ENCODE measurements at regions not wholly inside any gene's neighbourhood (a gene's known extent, or its start where the extent isn't known, plus 50 kb on each side); places are given as distances from the start of the nearest gene placed in this dataset.

DNA sequence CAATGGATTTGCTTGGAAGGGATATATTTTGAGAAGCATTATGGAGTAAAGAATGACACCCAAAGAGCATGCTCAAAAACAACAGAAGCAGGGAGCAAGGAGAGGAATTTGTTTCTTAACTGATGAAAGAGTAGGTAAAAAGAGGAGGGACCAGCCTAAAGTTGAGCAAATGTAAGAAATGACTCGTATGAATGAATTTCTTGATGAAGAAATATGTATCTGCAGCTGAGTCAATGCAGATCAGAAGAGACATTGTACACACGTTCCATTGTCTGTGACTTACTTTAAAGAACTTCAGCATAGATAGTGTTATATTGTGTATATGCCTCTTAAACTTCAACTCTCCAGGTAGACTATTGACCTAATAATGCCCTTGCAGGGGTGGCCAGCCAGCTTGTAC lies 112.7 kb upstream of the NREP start:
- TF ChIP-seq CTCF (IDR thresholded peaks at IDR 0.05; ENCODE audit: low read depth, low read length): no peak
- DNase-seq (ENCODE audit: extremely low read depth, low read depth): no peak

GRCh38 chr5:111865356-111865755 lies 108.4 kb upstream of the NREP start:
- TF ChIP-seq CTCF (IDR thresholded peaks at IDR 0.05; ENCODE audit: low read depth, low read length): no peak
- no peak for DNase-seq (ENCODE audit: extremely low read depth, low read depth)

DNA sequence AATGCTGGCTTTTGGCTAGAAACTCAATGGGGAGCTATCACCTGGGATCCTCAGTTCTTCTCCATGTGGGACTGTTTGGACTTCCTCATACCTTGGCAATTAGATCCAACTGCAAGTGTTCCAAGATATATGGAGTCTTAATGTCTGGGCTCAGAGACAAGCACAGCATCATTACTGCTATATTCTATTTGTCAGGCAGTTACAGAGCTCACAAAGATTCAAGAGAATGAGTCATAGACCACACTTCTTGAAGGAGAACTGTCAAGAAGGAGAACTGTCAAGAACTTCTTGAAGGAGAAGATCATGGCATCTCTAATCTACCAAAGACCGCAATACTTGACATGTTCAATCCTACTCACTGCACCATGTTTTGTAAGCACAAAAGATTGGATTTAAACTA lies 106.8 kb upstream of the NREP start:
- no peak for TF ChIP-seq CTCF (IDR thresholded peaks at IDR 0.05; ENCODE audit: low read depth, low read length)
- DNase-seq (ENCODE audit: extremely low read depth, low read depth): no peak

- TF ChIP-seq CTCF (IDR thresholded peaks at IDR 0.05; ENCODE audit: low read depth, low read length): no peak
- peak; percentile 86 for DNase-seq (ENCODE audit: extremely low read depth, low read depth)
Observed at GRCh38 chr5:111859533-111860270, 102.7 kb upstream of the NREP start.

DNA sequence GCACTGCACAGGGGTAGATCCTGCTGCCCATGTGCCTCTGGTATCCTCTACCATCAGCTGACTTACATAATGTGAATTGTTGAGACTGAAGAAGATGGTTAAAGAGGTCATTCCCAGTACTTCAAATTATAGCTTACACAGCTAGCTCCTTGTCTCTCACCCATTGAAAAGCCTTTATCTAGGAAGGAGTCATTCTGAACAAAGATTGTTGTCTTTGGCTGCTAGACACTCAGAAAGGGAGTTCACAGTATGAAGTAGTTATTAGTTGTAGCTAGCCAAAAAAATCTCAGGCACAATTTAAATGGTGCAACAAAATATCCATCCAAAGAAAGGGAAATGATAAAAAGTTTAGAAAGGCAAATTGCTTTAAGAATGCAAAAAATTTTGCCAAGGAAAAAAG lies 102.0 kb upstream of the NREP start:
- DNase-seq (ENCODE audit: extremely low read depth, low read depth): no peak
- TF ChIP-seq CTCF (IDR thresholded peaks at IDR 0.05; ENCODE audit: low read depth, low read length): no peak

DNA sequence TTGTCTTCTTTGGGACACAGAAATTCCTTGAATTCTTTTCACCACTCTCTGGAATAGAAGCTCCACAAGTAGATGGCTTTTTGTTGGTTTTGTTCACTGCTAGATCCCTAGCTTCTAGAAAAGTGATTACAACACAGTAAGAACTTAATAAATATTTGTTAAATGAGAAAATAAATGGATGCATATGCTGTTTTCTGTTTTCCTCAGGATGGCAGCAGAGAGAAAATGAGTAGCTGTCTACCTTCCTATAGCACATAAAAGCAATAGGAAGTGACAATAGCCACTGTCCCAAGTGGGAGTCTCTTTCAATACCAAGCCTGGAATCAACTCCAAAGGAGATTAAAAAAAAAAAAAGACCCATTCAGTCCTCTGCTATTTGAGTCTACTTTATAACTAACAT lies 100.6 kb upstream of the NREP start:
- no peak for DNase-seq (ENCODE audit: extremely low read depth, low read depth)
- TF ChIP-seq CTCF (IDR thresholded peaks at IDR 0.05; ENCODE audit: low read depth, low read length): no peak

DNA sequence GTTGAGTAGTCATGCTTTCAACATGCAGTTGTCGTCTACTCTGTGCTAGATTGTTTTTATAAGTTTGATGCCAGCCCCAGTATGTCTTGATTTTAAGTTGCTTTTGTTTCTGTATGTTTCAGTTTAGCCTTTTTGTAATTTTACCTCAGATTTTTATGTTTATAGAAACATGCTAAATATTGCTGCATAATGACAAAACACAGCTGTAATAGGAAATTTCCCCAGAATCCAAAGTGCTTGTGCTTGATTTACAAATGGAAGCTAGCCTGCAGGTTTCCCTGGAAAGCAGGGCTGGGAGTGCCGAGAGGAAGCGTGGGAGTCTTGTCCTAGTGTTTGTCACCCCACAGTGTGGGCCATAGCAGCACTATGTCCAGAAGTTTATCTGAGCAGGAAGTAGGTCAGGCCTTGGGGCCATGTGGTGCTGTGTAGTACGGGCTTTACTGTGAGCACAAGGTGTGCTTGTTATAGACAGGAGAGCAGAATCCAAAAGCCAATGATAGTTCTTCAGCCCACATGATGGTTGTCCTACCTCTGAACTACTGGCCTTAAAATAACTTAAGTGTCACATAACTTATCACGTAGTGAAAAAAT lies 100.0 kb upstream of the NREP start:
- no peak for DNase-seq (ENCODE audit: extremely low read depth, low read depth)
- TF ChIP-seq CTCF (IDR thresholded peaks at IDR 0.05; ENCODE audit: low read depth, low read length): no peak
